ENCODE measurements at regions not wholly inside any gene's neighbourhood (a gene's known extent, or its start where the extent isn't known, plus 50 kb on each side); places are given as distances from the start of the nearest gene placed in this dataset.

DNA sequence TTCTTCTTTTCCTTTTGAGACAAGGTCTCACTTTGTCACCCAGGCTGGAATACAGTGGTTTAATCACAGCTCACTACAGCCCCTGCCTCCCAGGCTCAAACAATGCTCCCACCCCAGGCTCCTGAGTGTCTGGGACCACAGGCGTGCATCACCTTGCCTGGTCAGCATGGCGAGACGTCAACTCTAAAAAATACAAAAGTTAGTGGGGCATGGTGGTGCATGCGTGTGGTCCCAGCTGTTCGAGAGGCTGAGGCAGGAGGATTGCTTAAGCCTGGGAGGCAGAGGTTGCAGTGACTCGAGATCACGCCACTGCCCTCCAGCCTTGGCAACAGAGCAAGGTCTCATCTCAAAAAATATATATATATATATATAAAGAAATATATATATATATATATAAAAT, 242.4 kb downstream of the SHOX start (continued):
- TF ChIP-seq, protein P1, sequence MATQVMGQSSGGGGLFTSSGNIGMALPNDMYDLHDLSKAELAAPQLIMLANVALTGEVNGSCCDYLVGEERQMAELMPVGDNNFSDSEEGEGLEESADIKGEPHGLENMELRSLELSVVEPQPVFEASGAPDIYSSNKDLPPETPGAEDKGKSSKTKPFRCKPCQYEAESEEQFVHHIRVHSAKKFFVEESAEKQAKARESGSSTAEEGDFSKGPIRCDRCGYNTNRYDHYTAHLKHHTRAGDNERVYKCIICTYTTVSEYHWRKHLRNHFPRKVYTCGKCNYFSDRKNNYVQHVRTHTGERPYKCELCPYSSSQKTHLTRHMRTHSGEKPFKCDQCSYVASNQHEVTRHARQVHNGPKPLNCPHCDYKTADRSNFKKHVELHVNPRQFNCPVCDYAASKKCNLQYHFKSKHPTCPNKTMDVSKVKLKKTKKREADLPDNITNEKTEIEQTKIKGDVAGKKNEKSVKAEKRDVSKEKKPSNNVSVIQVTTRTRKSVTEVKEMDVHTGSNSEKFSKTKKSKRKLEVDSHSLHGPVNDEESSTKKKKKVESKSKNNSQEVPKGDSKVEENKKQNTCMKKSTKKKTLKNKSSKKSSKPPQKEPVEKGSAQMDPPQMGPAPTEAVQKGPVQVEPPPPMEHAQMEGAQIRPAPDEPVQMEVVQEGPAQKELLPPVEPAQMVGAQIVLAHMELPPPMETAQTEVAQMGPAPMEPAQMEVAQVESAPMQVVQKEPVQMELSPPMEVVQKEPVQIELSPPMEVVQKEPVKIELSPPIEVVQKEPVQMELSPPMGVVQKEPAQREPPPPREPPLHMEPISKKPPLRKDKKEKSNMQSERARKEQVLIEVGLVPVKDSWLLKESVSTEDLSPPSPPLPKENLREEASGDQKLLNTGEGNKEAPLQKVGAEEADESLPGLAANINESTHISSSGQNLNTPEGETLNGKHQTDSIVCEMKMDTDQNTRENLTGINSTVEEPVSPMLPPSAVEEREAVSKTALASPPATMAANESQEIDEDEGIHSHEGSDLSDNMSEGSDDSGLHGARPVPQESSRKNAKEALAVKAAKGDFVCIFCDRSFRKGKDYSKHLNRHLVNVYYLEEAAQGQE (IDR thresholded peaks at IDR 0.05; ENCODE audit: unreplicated experiment): no peak
- no peak for TF ChIP-seq EZH2phosphoT487 (IDR thresholded peaks at IDR 0.05; ENCODE audit: unreplicated experiment)
- no peak for TF ChIP-seq CREB1 (CRISPR knock-in tag; IDR thresholded peaks at IDR 0.05; ENCODE audit: low read depth)
- TF ChIP-seq, protein P2, sequence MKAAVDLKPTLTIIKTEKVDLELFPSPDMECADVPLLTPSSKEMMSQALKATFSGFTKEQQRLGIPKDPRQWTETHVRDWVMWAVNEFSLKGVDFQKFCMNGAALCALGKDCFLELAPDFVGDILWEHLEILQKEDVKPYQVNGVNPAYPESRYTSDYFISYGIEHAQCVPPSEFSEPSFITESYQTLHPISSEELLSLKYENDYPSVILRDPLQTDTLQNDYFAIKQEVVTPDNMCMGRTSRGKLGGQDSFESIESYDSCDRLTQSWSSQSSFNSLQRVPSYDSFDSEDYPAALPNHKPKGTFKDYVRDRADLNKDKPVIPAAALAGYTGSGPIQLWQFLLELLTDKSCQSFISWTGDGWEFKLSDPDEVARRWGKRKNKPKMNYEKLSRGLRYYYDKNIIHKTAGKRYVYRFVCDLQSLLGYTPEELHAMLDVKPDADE (IDR thresholded peaks at IDR 0.05): no peak

DNA sequence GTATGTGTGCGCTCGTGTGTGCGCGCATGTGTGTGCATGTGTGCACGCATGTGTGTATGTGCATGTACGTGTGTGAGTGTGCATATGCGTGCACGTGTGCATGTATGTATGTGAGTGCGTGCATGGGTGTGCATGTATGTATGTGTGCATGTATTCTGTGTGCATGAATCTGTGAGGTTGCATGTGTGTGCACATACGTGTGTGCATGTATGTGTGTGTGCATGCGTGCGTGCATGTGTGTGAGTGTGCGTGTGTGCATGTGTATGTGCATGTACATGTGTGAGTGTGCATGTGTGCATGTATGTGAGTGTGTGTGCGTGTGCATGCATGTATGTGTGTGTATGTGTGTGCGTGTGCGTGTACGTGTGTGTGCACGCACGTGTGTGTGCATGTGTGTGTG, 241.5 kb downstream of the SHOX start:
- Histone ChIP-seq H3K27me3 (ENCODE audit: insufficient read depth) (no peaks in the 10 kb centered on the region), H3K4me1 (ENCODE audit: insufficient read depth) (peaks cover 5% of the 10 kb centered on the region; the same call in 1 of the 2 replicates), H3K4me3 (no peak overlapping the region), H3K9me2 (ENCODE audit: insufficient read depth) (no peaks in the 10 kb centered on the region), H2AFZ (no peak overlapping the region), H3K4me2 (no peak overlapping the region), H3K36me3 (ENCODE audit: insufficient read depth) (no peaks in the 10 kb centered on the region), H4K20me1 (replicated peaks; ENCODE audit: insufficient read depth) (no peaks in the 10 kb centered on the region), H3K27ac (ENCODE audit: low read depth) (no peak overlapping the region), H3F3A (replicated peaks; ENCODE audit: low read depth) (peaks cover 7% of the 10 kb centered on the region), H3K79me2 (replicated peaks; ENCODE audit: insufficient read depth) (no peaks in the 10 kb centered on the region)
- DNase-seq (ENCODE audit: low spot score): no peak
- Mint-ChIP-seq H3K9me3 (peaks cover 91% of the 10 kb centered on the region), H3K27me3 (ENCODE audit: insufficient read depth, low read depth, poor library complexity) (peaks cover 2% of the 10 kb centered on the region), H3K4me3 (no peak overlapping the region), H3K36me3 (ENCODE audit: low read depth) (peaks cover 41% of the 10 kb centered on the region), H3K27ac (no peak overlapping the region), H3K4me1 (no peaks in the 10 kb centered on the region)
- no peak for ATAC-seq
- TF ChIP-seq, protein P3, sequence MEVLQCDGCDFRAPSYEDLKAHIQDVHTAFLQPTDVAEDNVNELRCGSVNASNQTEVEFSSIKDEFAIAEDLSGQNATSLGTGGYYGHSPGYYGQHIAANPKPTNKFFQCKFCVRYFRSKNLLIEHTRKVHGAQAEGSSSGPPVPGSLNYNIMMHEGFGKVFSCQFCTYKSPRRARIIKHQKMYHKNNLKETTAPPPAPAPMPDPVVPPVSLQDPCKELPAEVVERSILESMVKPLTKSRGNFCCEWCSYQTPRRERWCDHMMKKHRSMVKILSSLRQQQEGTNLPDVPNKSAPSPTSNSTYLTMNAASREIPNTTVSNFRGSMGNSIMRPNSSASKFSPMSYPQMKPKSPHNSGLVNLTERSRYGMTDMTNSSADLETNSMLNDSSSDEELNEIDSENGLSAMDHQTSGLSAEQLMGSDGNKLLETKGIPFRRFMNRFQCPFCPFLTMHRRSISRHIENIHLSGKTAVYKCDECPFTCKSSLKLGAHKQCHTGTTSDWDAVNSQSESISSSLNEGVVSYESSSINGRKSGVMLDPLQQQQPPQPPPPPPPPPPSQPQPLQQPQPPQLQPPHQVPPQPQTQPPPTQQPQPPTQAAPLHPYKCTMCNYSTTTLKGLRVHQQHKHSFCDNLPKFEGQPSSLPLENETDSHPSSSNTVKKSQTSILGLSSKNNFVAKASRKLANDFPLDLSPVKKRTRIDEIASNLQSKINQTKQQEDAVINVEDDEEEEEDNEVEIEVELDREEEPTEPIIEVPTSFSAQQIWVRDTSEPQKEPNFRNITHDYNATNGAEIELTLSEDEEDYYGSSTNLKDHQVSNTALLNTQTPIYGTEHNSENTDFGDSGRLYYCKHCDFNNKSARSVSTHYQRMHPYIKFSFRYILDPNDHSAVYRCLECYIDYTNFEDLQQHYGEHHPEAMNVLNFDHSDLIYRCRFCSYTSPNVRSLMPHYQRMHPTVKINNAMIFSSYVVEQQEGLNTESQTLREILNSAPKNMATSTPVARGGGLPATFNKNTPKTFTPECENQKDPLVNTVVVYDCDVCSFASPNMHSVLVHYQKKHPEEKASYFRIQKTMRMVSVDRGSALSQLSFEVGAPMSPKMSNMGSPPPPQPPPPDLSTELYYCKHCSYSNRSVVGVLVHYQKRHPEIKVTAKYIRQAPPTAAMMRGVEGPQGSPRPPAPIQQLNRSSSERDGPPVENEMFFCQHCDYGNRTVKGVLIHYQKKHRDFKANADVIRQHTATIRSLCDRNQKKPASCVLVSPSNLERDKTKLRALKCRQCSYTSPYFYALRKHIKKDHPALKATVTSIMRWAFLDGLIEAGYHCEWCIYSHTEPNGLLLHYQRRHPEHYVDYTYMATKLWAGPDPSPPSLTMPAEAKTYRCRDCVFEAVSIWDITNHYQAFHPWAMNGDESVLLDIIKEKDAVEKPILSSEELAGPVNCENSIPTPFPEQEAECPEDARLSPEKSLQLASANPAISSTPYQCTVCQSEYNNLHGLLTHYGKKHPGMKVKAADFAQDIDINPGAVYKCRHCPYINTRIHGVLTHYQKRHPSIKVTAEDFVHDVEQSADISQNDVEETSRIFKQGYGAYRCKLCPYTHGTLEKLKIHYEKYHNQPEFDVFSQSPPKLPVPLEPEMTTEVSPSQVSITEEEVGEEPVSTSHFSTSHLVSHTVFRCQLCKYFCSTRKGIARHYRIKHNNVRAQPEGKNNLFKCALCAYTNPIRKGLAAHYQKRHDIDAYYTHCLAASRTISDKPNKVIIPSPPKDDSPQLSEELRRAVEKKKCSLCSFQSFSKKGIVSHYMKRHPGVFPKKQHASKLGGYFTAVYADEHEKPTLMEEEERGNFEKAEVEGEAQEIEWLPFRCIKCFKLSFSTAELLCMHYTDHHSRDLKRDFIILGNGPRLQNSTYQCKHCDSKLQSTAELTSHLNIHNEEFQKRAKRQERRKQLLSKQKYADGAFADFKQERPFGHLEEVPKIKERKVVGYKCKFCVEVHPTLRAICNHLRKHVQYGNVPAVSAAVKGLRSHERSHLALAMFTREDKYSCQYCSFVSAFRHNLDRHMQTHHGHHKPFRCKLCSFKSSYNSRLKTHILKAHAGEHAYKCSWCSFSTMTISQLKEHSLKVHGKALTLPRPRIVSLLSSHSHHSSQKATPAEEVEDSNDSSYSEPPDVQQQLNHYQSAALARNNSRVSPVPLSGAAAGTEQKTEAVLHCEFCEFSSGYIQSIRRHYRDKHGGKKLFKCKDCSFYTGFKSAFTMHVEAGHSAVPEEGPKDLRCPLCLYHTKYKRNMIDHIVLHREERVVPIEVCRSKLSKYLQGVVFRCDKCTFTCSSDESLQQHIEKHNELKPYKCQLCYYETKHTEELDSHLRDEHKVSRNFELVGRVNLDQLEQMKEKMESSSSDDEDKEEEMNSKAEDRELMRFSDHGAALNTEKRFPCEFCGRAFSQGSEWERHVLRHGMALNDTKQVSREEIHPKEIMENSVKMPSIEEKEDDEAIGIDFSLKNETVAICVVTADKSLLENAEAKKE (CRISPR knock-in tag; IDR thresholded peaks at IDR 0.05): no peak
- TF ChIP-seq NANOG (IDR thresholded peaks at IDR 0.05; ENCODE audit: borderline replicate concordance) (no peak), EZH2phosphoT487 (IDR thresholded peaks at IDR 0.05; ENCODE audit: unreplicated experiment) (no peak), EZH2 (IDR thresholded peaks at IDR 0.05; ENCODE audit: low read depth, unreplicated experiment) (no peak), CREB1 (CRISPR knock-in tag; IDR thresholded peaks at IDR 0.05; ENCODE audit: low read depth) (no peak)
- TF ChIP-seq, protein P1 (IDR thresholded peaks at IDR 0.05; ENCODE audit: unreplicated experiment): no peak
- TF ChIP-seq, protein P2 (IDR thresholded peaks at IDR 0.05): no peak

Measured in GM23338 (cell line).